ENCODE measurements at regions not wholly inside any gene's neighbourhood (a gene's known extent, or its start where the extent isn't known, plus 50 kb on each side); places are given as distances from the start of the nearest gene placed in this dataset.
"Not testable (repeated sequence)": the region's sequence is repeated elsewhere in the genome, so short reads cannot be mapped to it uniquely, and the experiment has no call there.

GRCh38 chr20:26373066-26373465 lies 676.4 kb upstream of the ZNF337 start:
- DNase-seq (ENCODE audit: low spot score) = not testable (repeated sequence)

GRCh38 chr20:26354511-26354910 lies 657.9 kb upstream of the ZNF337 start:
- DNase-seq (ENCODE audit: low spot score) = no peak

GRCh38 chr20:26347396-26347795 lies 650.7 kb upstream of the ZNF337 start:
- DNase-seq (ENCODE audit: low spot score) = no peak

GRCh38 chr20:26340460-26341065 lies 643.9 kb upstream of the ZNF337 start:
- DNase-seq (ENCODE audit: low spot score) = not testable (repeated sequence)

- no peak for DNase-seq (ENCODE audit: low spot score)
Measured at GRCh38 chr20:26324177-26324576, 627.5 kb upstream of the ZNF337 start.

GRCh38 chr20:26315054-26315453 lies 618.4 kb upstream of the ZNF337 start:
- DNase-seq (ENCODE audit: low spot score) = no peak

- not testable (repeated sequence) for DNase-seq (ENCODE audit: low spot score)
Measured at GRCh38 chr20:26309720-26310119, 613.1 kb upstream of the ZNF337 start.

- no peak for DNase-seq (ENCODE audit: low spot score)
Measured at GRCh38 chr20:26308961-26309360, 612.3 kb upstream of the ZNF337 start.

- no peak for DNase-seq (ENCODE audit: low spot score)
Measured at GRCh38 chr20:26295006-26295405, 598.4 kb upstream of the ZNF337 start.

GRCh38 chr20:26288379-26289061 lies 591.9 kb upstream of the ZNF337 start:
- DNase-seq (ENCODE audit: low spot score) = not testable (repeated sequence)

- no peak for DNase-seq (ENCODE audit: low spot score)
Measured at GRCh38 chr20:26279238-26279637, 582.6 kb upstream of the ZNF337 start.

GRCh38 chr20:26277339-26277738 lies 580.7 kb upstream of the ZNF337 start:
- no peak for DNase-seq (ENCODE audit: low spot score)

- DNase-seq (ENCODE audit: low spot score) = no peak
Measured at GRCh38 chr20:26276554-26277210, 580.0 kb upstream of the ZNF337 start.

- DNase-seq (ENCODE audit: low spot score) = not testable (repeated sequence)
Measured at GRCh38 chr20:26268762-26269161, 572.1 kb upstream of the ZNF337 start.

GRCh38 chr20:26260925-26261324 lies 564.3 kb upstream of the ZNF337 start:
- not testable (repeated sequence) for DNase-seq (ENCODE audit: low spot score)

- not testable (repeated sequence) for DNase-seq (ENCODE audit: low spot score)
Measured at GRCh38 chr20:26252311-26252975, 555.8 kb upstream of the ZNF337 start.

- DNase-seq (ENCODE audit: low spot score) = not testable (repeated sequence)
Measured at GRCh38 chr20:26251376-26251775, 554.7 kb upstream of the ZNF337 start.

GRCh38 chr20:26250249-26251114 lies 553.8 kb upstream of the ZNF337 start:
- DNase-seq (ENCODE audit: low spot score) = not testable (repeated sequence)

GRCh38 chr20:26243731-26244130 lies 547.1 kb upstream of the ZNF337 start:
- no peak for DNase-seq (ENCODE audit: low spot score)

- DNase-seq (ENCODE audit: low spot score) = not testable (repeated sequence)
Measured at GRCh38 chr20:26220609-26221008, 524.0 kb upstream of the ZNF337 start.

GRCh38 chr20:26219546-26219945 lies 522.9 kb upstream of the ZNF337 start:
- DNase-seq (ENCODE audit: low spot score) = not testable (repeated sequence)
